Kidney epithelial cell (primary cell): ENCODE measurements at regions not wholly inside any gene's neighbourhood (a gene's known extent, or its start where the extent isn't known, plus 50 kb on each side); places are given as distances from the start of the nearest gene placed in this dataset.
"Not testable (repeated sequence)": the region's sequence is repeated elsewhere in the genome, so short reads cannot be mapped to it uniquely, and the experiment has no call there.

Experiments
- DNase-seq: peaks from one replicate; pipeline ENCODE4 v3.0.0-alpha.2; 2010; ENCODE audit warnings: low read depth
- H3K27me3 ChIP-seq: 2 replicates; pipeline ENCODE4 v1.6.0; 2011; ENCODE audit warnings: low read length; ENCODE audit not compliant: control insufficient read depth, insufficient read depth
- H3K36me3 ChIP-seq: 2 replicates; pipeline ENCODE4 v1.5.1; 2011; ENCODE audit warnings: low read length; ENCODE audit not compliant: control insufficient read depth, insufficient read depth
- H3K4me3 ChIP-seq: 2 replicates; pipeline ENCODE4 v1.5.1; 2011; ENCODE audit warnings: low read depth, mild to moderate bottlenecking, control low read depth, low read length
- TF ChIP-seq, protein P1 (sequence below): IDR thresholded peaks from 2 replicates; pipeline ENCODE4 v1.5.1; 2011; ENCODE audit warnings: mild to moderate bottlenecking, moderate library complexity, low read length, control low read depth, inconsistent platforms; ENCODE audit not compliant: insufficient read depth, poor library complexity, severe bottlenecking

DNA sequence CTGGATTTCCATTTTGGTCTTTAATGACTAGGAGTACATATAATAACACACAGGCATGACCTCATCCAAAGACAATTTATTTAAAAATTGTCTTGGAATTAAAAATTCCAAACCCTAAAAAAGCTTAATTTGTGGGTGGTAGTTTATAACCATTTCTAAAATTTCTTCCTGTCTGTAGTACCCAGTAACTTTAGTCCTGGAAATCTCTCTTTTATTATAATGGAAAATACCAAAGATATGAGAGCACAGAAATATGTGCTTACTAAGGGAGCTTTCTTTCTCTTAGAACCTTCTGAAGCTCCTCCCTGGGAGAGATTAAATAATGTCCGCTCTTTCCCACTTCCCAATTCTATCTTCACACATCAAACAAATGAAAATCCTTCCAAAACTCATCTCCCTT, 70.5 kb upstream of the PRL start:
- TF ChIP-seq, protein P1, sequence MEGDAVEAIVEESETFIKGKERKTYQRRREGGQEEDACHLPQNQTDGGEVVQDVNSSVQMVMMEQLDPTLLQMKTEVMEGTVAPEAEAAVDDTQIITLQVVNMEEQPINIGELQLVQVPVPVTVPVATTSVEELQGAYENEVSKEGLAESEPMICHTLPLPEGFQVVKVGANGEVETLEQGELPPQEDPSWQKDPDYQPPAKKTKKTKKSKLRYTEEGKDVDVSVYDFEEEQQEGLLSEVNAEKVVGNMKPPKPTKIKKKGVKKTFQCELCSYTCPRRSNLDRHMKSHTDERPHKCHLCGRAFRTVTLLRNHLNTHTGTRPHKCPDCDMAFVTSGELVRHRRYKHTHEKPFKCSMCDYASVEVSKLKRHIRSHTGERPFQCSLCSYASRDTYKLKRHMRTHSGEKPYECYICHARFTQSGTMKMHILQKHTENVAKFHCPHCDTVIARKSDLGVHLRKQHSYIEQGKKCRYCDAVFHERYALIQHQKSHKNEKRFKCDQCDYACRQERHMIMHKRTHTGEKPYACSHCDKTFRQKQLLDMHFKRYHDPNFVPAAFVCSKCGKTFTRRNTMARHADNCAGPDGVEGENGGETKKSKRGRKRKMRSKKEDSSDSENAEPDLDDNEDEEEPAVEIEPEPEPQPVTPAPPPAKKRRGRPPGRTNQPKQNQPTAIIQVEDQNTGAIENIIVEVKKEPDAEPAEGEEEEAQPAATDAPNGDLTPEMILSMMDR = no peak
- H3K36me3 ChIP-seq = no peaks in the 10 kb centered on the region
- no peaks in the 10 kb centered on the region for H3K27me3 ChIP-seq
- no peak for DNase-seq
- H3K4me3 ChIP-seq = no peak overlapping the region

DNA sequence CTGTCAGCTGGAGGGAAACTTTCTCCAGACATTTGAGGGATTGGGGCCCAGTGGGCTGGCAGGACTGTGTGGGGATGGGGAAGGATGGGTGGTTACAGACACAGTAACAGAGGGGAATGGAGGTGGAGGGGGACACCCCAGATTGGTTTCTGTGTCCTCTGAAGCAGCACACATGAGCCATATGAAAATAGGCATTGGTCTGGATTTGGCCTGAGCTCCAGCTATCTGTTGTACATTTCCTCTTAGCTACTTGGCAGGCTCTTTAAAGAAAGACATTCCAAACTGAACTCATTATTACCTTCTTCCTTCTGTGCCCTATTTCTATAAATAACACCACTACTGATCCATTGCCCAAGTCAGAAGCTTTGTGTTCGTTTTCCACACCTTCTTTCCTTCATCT, 72.0 kb upstream of the PRL start:
- DNase-seq = no peak

DNA sequence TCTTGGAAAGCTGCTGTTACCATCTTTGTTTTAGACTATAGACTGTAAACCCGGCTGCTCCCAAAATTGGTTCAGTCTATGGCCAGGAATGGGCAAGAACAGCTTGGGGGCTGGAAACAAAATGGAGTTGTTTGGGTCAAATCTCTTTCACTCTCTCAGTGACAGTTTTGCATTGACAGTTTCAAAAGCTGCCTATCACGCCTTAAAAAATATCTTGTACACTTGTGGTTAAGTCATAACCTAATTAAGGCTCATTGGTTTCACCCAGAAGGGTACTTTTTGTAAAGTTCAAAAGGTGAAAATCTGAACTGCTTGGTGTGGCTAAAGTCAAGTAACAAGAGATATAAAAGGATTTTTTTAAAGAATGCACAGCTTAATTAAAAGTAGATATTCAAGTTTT, 76.1 kb upstream of the PRL start:
- no peak overlapping the region for H3K4me3 ChIP-seq

More for the DNA sequence above, 72.0 kb upstream of the PRL start:
- Histone ChIP-seq H3K36me3 (no peaks in the 10 kb centered on the region), H3K27me3 (no peaks in the 10 kb centered on the region), H3K4me3 (no peak overlapping the region)
- TF ChIP-seq, protein P1 = no peak

DNA sequence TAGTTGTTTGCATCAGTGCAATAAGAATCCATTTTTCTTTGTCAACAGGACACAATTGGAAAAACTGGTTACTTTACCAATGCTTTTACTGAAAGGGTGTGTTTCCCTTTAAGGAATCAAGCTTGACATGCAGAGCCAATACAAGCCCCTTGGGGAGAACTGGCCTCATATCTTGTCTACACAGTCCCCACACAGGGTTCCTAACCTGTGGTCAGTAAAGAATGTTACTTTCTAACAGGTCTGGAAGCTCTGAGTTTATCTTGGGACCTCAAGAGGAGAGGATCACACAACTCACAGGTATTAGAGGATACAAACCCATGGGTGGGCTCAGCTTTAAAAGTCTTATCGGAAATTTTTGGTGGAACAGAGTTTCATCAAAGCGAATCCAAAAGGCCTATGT, 78.1 kb upstream of the PRL start:
- DNase-seq, H3K36me3 ChIP-seq, H3K27me3 ChIP-seq, H3K4me3 ChIP-seq: not testable (repeated sequence)

More for the DNA sequence above, 76.1 kb upstream of the PRL start:
- TF ChIP-seq, protein P1 = no peak
- DNase-seq = no peak
- Histone ChIP-seq H3K36me3 (no peaks in the 10 kb centered on the region), H3K27me3 (no peaks in the 10 kb centered on the region)

DNA sequence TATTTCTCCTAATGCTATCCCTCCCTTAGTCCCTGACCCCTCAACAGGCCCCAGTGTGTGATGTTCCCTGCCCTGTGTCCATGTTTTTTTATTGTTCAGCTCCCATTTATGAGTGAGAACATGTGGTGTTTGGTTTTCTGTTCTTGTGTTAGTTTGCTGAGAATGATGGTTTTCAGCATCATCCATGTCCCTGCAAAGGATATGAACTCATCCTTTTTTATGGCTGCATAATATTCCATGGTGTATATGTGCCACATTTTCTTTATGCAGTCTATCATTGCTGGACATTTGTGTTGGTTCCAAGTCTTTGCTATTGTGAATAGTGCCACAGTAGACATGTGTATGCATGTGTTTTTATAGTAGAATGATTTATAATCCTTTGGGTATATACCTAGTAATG, 79.5 kb upstream of the PRL start:
- H3K4me3 ChIP-seq, H3K36me3 ChIP-seq, DNase-seq, H3K27me3 ChIP-seq: not testable (repeated sequence)

DNA sequence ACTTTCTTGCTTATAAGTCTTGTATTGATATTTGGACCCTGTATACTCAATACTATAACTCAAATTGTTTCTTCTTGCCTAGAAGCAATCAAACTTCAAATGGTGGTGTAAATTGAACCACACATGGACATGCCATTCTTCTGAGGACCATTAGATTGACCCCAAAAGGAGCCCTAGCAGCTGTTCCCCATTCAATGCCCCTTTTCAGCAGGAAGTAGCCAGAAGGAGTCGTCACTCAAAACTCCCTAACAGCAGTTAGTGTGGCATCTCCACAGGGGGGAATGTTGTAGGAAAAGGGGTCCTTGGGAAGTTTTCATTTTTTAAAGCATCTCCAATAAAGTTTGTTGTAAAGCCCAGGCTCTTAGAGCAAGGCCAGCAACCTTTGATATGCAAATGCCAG, 81.7 kb upstream of the PRL start:
- DNase-seq, H3K27me3 ChIP-seq, H3K36me3 ChIP-seq, H3K4me3 ChIP-seq: not testable (repeated sequence)

DNA sequence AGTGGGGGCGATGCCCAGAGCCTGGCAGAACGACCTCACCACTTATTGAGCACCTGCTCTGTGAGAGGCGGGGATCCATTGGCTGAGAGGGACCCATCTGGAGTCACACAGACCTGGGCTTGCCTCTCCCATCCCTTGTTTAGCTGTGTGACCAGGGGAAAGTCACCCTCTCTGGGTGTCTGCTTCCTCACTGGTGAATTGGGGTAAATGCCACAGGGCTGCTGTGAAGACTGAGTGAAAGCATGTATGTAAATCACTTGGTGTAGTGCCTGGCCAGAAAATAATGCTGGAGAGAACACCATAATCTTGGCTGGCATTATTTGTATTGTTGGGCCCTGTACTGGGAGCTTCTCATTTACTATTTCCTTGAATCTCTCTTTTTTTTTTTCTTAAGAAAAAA, 83.4 kb upstream of the PRL start:
- no peaks in the 10 kb centered on the region for H3K36me3 ChIP-seq
- TF ChIP-seq, protein P1 = no peak
- no peaks in the 10 kb centered on the region for H3K27me3 ChIP-seq
- DNase-seq = no peak
- H3K4me3 ChIP-seq = no peak overlapping the region
